ENCODE measurements at regions not wholly inside any gene's neighbourhood (a gene's known extent, or its start where the extent isn't known, plus 50 kb on each side); places are given as distances from the start of the nearest gene placed in this dataset.

- TF ChIP-seq POLR2AphosphoS5 (IDR thresholded peaks at IDR 0.05; ENCODE audit: low read depth, low read length) (no peak), POLR2A (IDR thresholded peaks at IDR 0.05; ENCODE audit: low read depth, low read length) (no peak), TAF1 (IDR thresholded peaks at IDR 0.05; ENCODE audit: borderline replicate concordance, low read depth, low read length) (no peak)
Observed at GRCh38 chr4:123455360-123455759, 58.8 kb downstream of the SPRY1 start.

All from GM12892 (cell line).